ENCODE measurements at regions not wholly inside any gene's neighbourhood (a gene's known extent, or its start where the extent isn't known, plus 50 kb on each side); places are given as distances from the start of the nearest gene placed in this dataset.
A peak's percentile ranks its signal among the peaks of the same experiment; 100 is the strongest.

- no peaks in the 10 kb centered on the region for H3K36me3 ChIP-seq
- no peak overlapping the region for H3K27ac ChIP-seq
- 0 out of 22 replicates have a peak overlapping the region, but pooled peaks of 1 of the 11 experiments have one; percentile 29 for H3K9ac ChIP-seq
- peaks cover 23 to 58% (median 37%) of the 10 kb centered on the region in 10 experiments for H3K4me1 ChIP-seq
- H4K20me1 ChIP-seq: no peaks in the 10 kb centered on the region
- H3K9me3 ChIP-seq (replicated peaks in 1 of 11): peaks cover 0 to 7% (median 3%) of the 10 kb centered on the region in 11 experiments; a peak in 5 of 22 replicates
- H3K4me3 ChIP-seq: no peak overlapping the region
- peak overlapping the region in 9 of 11 experiments; percentile 2 to 60 (median 42); a peak in 15 of 22 replicates for H3K4me2 ChIP-seq
- no peak for TF ChIP-seq Cebpa-rat (IDR thresholded peaks at IDR 0.05)
- peaks cover 0 to 12% (median 0%) of the 10 kb centered on the region in 11 experiments; a peak in 7 of 22 replicates for H3K27me3 ChIP-seq
These were observed 167.7 kb upstream of the CDYL start for GRCh38 chr6:4608361-4609115.

GRCh38 chr6:4607793-4608192 lies 168.4 kb upstream of the CDYL start:
- Histone ChIP-seq H4K20me1 (no peaks in the 10 kb centered on the region), H3K27me3 (peaks cover 0 to 12% (median 0%) of the 10 kb centered on the region in 11 experiments; a peak in 7 of 22 replicates), H3K9me3 (replicated peaks in 1 of 11) (no peaks in the 10 kb centered on the region), H3K27ac (no peak overlapping the region), H3K4me1 (peaks cover 26 to 51% (median 41%) of the 10 kb centered on the region in 10 experiments), H3K4me2 (peak overlapping the region in 4 of 11 experiments; percentile 15 to 60 (median 48); a peak in 5 of 22 replicates), H3K9ac (no peak overlapping the region), H3K4me3 (no peak overlapping the region), H3K36me3 (no peaks in the 10 kb centered on the region)
- TF ChIP-seq Cebpa-rat (IDR thresholded peaks at IDR 0.05): no peak

- no peak overlapping the region for H3K27ac ChIP-seq
- H3K36me3 ChIP-seq: no peaks in the 10 kb centered on the region
- TF ChIP-seq Cebpa-rat (IDR thresholded peaks at IDR 0.05): no peak
- peak overlapping the region in 2 of 11 experiments; percentile 55 to 60; a peak in 2 of 22 replicates for H3K4me2 ChIP-seq
- H3K9me3 ChIP-seq (replicated peaks in 1 of 11): no peaks in the 10 kb centered on the region
- H3K9ac ChIP-seq: no peak overlapping the region
- H3K4me1 ChIP-seq: peaks cover 26 to 49% (median 42%) of the 10 kb centered on the region in 10 experiments
- peaks cover 0 to 12% (median 0%) of the 10 kb centered on the region in 11 experiments; a peak in 7 of 22 replicates for H3K27me3 ChIP-seq
- no peak overlapping the region for H3K4me3 ChIP-seq
- no peaks in the 10 kb centered on the region for H4K20me1 ChIP-seq
These were observed 169.1 kb upstream of the CDYL start for GRCh38 chr6:4606821-4607704.

GRCh38 chr6:4606016-4606415 lies 170.2 kb upstream of the CDYL start:
- Histone ChIP-seq H3K4me3 (no peak overlapping the region), H3K9me3 (replicated peaks in 1 of 11) (no peaks in the 10 kb centered on the region), H3K27ac (no peak overlapping the region), H3K4me1 (peaks cover 16 to 41% (median 32%) of the 10 kb centered on the region in 10 experiments), H3K9ac (no peak overlapping the region), H3K36me3 (no peaks in the 10 kb centered on the region), H4K20me1 (no peaks in the 10 kb centered on the region), H3K27me3 (peaks cover 0 to 12% (median 0%) of the 10 kb centered on the region in 11 experiments; a peak in 7 of 22 replicates), H3K4me2 (no peak overlapping the region)
- TF ChIP-seq Cebpa-rat (IDR thresholded peaks at IDR 0.05): no peak

- H3K36me3 ChIP-seq: no peaks in the 10 kb centered on the region
These were observed 172.3 kb upstream of the CDYL start for GRCh38 chr6:4603856-4604369.

GRCh38 chr6:4603291-4603690 lies 172.9 kb upstream of the CDYL start:
- Histone ChIP-seq H3K27ac (peak overlapping the region in 1 of 11 experiments; percentile 12; a peak in 1 of 22 replicates), H4K20me1 (no peaks in the 10 kb centered on the region), H3K9me3 (replicated peaks in 1 of 11) (no peaks in the 10 kb centered on the region), H3K4me3 (no peak overlapping the region), H3K27me3 (0 out of 22 replicates have a peak, but pooled peaks cover 0 to 1% (median 0%) of the 10 kb centered on the region in 11 experiments), H3K4me1 (peaks cover 0 to 26% (median 8%) of the 10 kb centered on the region in 10 experiments; a peak in 17 of 20 replicates), H3K4me2 (peak overlapping the region in 3 of 11 experiments; percentile 6 to 69 (median 57); a peak in 5 of 22 replicates), H3K36me3 (no peaks in the 10 kb centered on the region), H3K9ac (no peak overlapping the region)
- TF ChIP-seq Cebpa-rat (IDR thresholded peaks at IDR 0.05): no peak

More at GRCh38 chr6:4603856-4604369, 172.3 kb upstream of the CDYL start:
- Histone ChIP-seq H3K27me3 (peaks cover 0 to 7% (median 0%) of the 10 kb centered on the region in 11 experiments; a peak in 4 of 22 replicates), H4K20me1 (no peaks in the 10 kb centered on the region), H3K9ac (no peak overlapping the region), H3K27ac (no peak overlapping the region), H3K9me3 (replicated peaks in 1 of 11) (no peaks in the 10 kb centered on the region), H3K4me1 (peaks cover 5 to 29% (median 13%) of the 10 kb centered on the region in 10 experiments; a peak in 19 of 20 replicates), H3K4me3 (no peak overlapping the region), H3K4me2 (peak overlapping the region in 2 of 11 experiments; percentile 57 to 69; a peak in 2 of 22 replicates)
- TF ChIP-seq Cebpa-rat (IDR thresholded peaks at IDR 0.05): no peak

GRCh38 chr6:4599924-4600323 lies 176.3 kb upstream of the CDYL start:
- Histone ChIP-seq H3K9ac (no peak overlapping the region), H3K27me3 (no peaks in the 10 kb centered on the region), H3K27ac (no peak overlapping the region), H3K36me3 (no peaks in the 10 kb centered on the region), H3K9me3 (replicated peaks in 1 of 11) (no peaks in the 10 kb centered on the region), H4K20me1 (no peaks in the 10 kb centered on the region), H3K4me1 (peaks cover 0 to 30% (median 0%) of the 10 kb centered on the region in 10 experiments; a peak in 6 of 20 replicates), H3K4me3 (no peak overlapping the region), H3K4me2 (no peak overlapping the region)
- TF ChIP-seq Cebpa-rat (IDR thresholded peaks at IDR 0.05): no peak

- Histone ChIP-seq H3K4me3 (no peak overlapping the region), H3K9me3 (replicated peaks in 1 of 11) (no peaks in the 10 kb centered on the region), H3K4me2 (peak overlapping the region in 2 of 11 experiments; percentile 12 to 24; a peak in 2 of 22 replicates), H3K4me1 (peaks cover 0 to 31% (median 0%) of the 10 kb centered on the region in 10 experiments; a peak in 6 of 20 replicates), H3K9ac (no peak overlapping the region), H4K20me1 (no peaks in the 10 kb centered on the region), H3K27ac (no peak overlapping the region), H3K36me3 (no peaks in the 10 kb centered on the region), H3K27me3 (no peaks in the 10 kb centered on the region)
- TF ChIP-seq Cebpa-rat (IDR thresholded peaks at IDR 0.05): no peak
These were observed 177.7 kb upstream of the CDYL start for GRCh38 chr6:4598384-4598995.

All from BLaER1 treated with 17β-estradiol and CSF1 and Interleukin-3, amounts not matched to agents 10 nM and 100 nM (cell line).